Neural crest cell (in vitro differentiated cells): ENCODE measurements at regions not wholly inside any gene's neighbourhood (a gene's known extent, or its start where the extent isn't known, plus 50 kb on each side); places are given as distances from the start of the nearest gene placed in this dataset.

ENCODE experiments used
- DNase-seq: peaks from one replicate; pipeline ENCODE4 v3.0.0; 2021; ENCODE audit warnings: low read depth, mixed read lengths, low spot score
- H3K27ac Mint-ChIP-seq: one replicate; pipeline ENCODE4 v1.8.0; 2021; ENCODE audit warnings: mild to moderate bottlenecking, mixed read lengths; ENCODE audit not compliant: unreplicated experiment
- H3K27me3 Mint-ChIP-seq: 2 replicates; pipeline ENCODE4 v1.8.0; 2021; ENCODE audit warnings: low read depth, mild to moderate bottlenecking, mixed read lengths
- H3K36me3 Mint-ChIP-seq: 2 replicates; pipeline ENCODE4 v1.8.0; 2021; ENCODE audit warnings: low read depth, mild to moderate bottlenecking, mixed read lengths
- H3K4me1 Mint-ChIP-seq: 2 replicates; pipeline ENCODE4 v1.8.0; 2021; ENCODE audit warnings: mixed read lengths
- H3K4me3 Mint-ChIP-seq: one replicate; pipeline ENCODE4 v1.8.0; 2021; ENCODE audit warnings: mild to moderate bottlenecking, mixed read lengths
- H3K9me3 Mint-ChIP-seq: 2 replicates; pipeline ENCODE4 v1.8.0; 2021; ENCODE audit warnings: mixed read lengths
- TF ChIP-seq, protein P1 (sequence below): fragments of 200-600 bp; sonication (generic); conservative IDR thresholded peaks from 2 replicates; pipeline ENCODE4 v1.5.0; 2021; ENCODE audit warnings: antibody characterized with exemption, mild to moderate bottlenecking

DNA sequence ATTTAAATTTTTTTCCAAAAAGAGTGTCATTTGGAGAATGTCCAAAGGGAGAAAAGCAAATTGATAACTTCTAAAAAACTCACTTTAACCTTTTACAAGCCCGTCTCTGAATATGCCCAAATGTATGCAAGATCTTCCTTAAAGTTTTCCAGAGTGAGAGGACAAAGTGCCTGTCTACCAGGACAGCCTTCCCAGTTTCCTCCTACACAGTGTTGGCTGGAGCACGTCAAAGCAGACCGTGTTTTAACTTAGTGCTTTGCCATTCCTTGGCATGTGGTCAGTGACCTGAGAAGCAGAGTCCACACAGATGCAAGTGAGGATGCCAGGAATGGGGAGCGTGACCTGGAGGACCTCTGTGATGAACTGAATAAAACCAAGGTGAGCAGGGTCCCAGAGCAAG lies 245.7 kb downstream of the FAM43A start:
- no peak for DNase-seq
- Mint-ChIP-seq H3K36me3 (peaks cover 3% of the 10 kb centered on the region), H3K27ac (no peak overlapping the region), H3K4me3 (no peak overlapping the region), H3K4me1 (peaks cover 8% of the 10 kb centered on the region), H3K9me3 (peaks cover 9% of the 10 kb centered on the region), H3K27me3 (no peaks in the 10 kb centered on the region)
- TF ChIP-seq, protein P1, sequence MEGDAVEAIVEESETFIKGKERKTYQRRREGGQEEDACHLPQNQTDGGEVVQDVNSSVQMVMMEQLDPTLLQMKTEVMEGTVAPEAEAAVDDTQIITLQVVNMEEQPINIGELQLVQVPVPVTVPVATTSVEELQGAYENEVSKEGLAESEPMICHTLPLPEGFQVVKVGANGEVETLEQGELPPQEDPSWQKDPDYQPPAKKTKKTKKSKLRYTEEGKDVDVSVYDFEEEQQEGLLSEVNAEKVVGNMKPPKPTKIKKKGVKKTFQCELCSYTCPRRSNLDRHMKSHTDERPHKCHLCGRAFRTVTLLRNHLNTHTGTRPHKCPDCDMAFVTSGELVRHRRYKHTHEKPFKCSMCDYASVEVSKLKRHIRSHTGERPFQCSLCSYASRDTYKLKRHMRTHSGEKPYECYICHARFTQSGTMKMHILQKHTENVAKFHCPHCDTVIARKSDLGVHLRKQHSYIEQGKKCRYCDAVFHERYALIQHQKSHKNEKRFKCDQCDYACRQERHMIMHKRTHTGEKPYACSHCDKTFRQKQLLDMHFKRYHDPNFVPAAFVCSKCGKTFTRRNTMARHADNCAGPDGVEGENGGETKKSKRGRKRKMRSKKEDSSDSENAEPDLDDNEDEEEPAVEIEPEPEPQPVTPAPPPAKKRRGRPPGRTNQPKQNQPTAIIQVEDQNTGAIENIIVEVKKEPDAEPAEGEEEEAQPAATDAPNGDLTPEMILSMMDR: no peak

DNA sequence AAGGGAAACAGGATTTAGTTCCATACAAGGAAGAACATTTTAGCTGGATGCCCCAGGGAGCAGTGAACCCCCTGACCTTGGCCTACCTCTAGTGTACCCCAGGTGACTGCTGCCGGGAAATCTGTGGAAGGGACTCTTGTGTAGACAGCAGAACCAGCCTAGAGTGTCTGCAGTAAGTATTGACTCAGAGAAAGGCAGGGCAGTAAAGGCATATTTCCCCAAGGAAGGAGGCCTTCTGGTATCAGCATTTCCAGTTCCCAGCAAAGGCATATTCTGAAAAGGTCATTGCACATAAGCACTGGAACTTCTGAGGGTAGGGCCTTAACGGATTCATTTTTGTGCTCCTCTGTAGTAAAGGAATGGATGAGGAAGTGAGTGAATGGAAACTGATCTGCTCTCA lies 246.2 kb downstream of the FAM43A start:
- H3K27me3 Mint-ChIP-seq: no peaks in the 10 kb centered on the region
- peaks cover 9% of the 10 kb centered on the region for H3K9me3 Mint-ChIP-seq
- no peak for DNase-seq

DNA sequence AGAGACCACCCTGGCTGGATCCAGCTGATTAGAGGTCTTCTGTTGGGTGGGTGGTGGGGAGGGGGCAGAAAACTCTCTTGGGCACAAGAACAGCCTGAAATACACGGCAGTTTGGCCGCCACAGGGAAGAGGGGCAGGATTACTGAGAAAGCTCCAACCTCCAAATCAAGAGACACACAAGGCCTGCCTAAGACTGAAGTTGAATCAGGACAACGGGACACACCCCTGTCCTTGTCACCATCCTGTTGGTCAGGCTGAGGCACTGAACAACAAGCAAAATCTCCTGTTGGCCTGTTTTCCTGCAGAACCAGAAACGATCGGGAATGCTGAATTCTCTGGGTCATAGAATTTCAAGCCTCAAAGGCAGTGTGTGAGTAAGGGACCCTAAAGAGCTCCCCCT lies 247.8 kb downstream of the FAM43A start:
- TF ChIP-seq, protein P1: no peak
- DNase-seq: no peak
- H3K36me3 Mint-ChIP-seq: peaks cover 3% of the 10 kb centered on the region
- no peaks in the 10 kb centered on the region for H3K27me3 Mint-ChIP-seq
- H3K4me3 Mint-ChIP-seq: no peak overlapping the region
- H3K27ac Mint-ChIP-seq: no peak overlapping the region
- H3K9me3 Mint-ChIP-seq: peaks cover 9% of the 10 kb centered on the region
- peaks cover under 1% of the 10 kb centered on the region for H3K4me1 Mint-ChIP-seq

More for the DNA sequence above, 246.2 kb downstream of the FAM43A start:
- Mint-ChIP-seq H3K4me3 (no peak overlapping the region), H3K4me1 (peaks cover 4% of the 10 kb centered on the region), H3K27ac (no peak overlapping the region), H3K36me3 (peaks cover 3% of the 10 kb centered on the region)
- TF ChIP-seq, protein P1: no peak

DNA sequence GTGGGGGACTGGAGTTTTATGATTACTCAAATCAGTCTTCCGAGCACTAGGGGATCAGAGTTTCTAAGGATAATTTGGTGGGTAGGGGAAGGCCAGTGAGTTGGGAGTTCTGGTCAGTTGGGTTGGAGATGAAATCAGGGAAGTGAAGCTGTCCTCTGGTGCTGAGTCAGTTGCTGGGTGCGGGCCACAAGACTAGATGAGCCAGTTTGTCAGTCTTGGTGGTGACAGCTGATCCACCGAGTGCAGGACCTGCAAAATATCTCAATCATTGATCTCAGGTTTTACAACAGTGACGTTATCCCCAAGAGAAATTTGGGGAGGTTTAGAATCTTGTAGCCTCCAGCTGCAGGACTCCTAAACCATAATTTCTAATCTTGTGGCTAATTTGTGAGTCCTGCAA lies 249.4 kb downstream of the FAM43A start:
- H3K27me3 Mint-ChIP-seq: no peaks in the 10 kb centered on the region
- TF ChIP-seq, protein P1: no peak
- H3K4me3 Mint-ChIP-seq: no peak overlapping the region
- no peak for DNase-seq
- peaks cover 9% of the 10 kb centered on the region for H3K9me3 Mint-ChIP-seq
- H3K4me1 Mint-ChIP-seq: no peaks in the 10 kb centered on the region
- H3K36me3 Mint-ChIP-seq: peaks cover 3% of the 10 kb centered on the region
- no peak overlapping the region for H3K27ac Mint-ChIP-seq

DNA sequence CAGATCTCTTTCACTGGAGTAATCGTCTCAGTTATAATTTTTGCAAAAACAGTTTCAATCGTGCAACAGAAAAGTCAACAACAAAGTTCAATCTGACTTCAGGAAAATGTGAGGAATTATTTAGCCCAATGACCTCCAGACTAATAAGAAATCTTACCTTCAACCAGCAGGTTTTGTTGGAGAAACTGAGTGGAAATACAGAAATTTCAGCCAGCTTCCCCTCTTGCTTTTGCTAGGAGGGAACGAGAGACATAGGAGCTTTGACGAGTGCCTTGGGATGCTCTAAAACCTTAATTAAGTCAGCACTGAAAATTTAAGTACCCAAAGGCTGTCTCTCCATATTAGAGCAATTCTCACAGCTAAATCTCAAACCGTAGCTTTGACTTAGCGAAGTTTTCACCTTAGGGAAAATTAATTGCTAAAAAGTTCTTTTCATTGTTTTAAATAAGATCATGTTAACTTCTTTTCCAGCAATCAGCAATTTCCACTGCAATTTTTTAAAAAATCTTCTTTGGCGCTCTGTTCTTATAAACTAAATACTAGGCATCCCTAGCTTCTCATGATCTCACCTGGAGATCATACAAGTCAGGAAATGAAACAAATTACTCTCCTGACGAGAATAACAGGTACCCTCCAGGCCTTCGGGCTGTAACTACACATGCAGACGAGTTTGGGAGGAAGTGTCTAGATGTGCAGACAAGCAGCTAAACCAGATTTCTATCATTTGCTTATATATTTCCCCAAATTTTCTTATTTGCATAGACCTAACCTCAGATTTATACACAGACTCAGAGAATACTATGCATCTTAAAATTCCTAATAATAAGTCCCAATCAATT lies 250.2 kb downstream of the FAM43A start:
- Mint-ChIP-seq H3K4me3 (no peak overlapping the region), H3K27ac (no peak overlapping the region), H3K36me3 (peaks cover 3% of the 10 kb centered on the region), H3K27me3 (no peaks in the 10 kb centered on the region), H3K4me1 (no peaks in the 10 kb centered on the region), H3K9me3 (peaks cover 9% of the 10 kb centered on the region)
- no peak for DNase-seq
- TF ChIP-seq, protein P1: no peak
